GM19372 (cell line): ENCODE measurements at regions not wholly inside any gene's neighbourhood (a gene's known extent, or its start where the extent isn't known, plus 50 kb on each side); places are given as distances from the start of the nearest gene placed in this dataset.

Experiments
- ATAC-seq: cut with Tn5 transposase; IDR thresholded peaks from one replicate; pipeline ENCODE4 v1.9.1; 2021; ENCODE audit warnings: mild to moderate bottlenecking, low read depth, moderate library complexity; ENCODE audit not compliant: unreplicated experiment

DNA sequence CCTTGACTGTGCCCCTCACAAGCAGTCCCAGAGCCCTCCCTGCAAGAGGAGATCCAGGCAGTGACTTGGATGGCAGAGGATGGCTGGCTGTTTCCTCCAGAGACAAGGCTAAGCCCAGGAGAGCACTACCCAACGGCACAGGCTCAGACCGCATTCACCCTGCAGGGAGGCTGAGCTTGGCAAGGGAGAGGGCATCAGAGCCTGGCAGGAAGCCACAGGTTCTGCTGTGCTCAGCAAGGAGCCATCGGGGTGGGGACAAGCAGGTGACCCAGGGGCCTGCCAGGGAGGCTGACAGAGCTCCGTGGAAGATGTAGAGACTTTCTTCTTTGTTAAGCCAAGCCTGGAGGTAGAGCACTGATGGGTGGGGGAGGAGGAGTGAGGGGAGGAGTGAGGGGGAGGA lies 159.2 kb upstream of the CST7 start:
- ATAC-seq, result no peak

DNA sequence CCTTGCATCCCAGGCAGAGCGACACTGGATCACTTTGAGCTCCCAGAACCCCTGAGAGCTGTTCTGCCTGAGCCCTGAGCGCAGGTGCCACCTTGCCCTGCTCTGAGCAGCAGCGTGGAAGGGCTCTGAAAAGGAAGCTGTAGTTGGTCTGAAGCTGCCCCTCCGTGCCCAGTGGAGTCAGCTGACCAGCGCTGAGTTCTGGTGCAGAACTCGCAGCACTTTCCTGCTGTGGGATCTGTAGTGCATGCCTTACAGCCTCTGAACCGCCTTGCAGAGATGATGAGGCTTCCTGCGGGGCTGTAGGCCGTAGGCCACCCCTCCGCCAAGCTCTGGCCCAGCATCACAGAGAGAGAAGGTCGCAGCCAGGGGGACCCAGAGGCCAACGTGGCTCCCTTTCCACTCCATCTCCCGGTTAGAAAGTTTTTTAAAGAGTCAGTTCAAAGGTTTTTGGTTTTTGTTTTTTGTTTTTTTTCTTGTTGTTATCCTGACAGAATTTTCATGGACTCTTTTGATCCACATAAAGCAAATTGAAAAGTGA lies 158.3 kb upstream of the CST7 start:
- ATAC-seq, result no peak

DNA sequence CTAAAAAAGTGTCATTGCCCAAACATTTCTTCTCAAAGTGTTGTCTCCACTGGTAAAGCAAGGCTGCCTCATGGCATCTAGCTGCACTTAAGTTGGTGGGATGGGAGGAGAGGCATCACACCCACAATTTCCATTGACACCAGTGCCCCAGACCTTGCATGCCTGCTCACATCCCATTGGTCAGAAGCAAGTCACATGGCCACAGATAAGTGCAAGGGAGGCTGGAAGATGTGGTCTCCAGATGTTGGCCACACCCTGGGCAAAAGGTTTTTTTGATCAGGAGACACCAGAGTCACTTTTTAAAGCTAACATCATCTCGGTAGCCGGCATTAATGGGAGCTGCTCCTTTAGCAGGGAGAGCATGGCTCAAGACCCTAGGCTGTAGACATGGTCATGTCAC lies 157.1 kb upstream of the CST7 start:
- no peak for ATAC-seq

DNA sequence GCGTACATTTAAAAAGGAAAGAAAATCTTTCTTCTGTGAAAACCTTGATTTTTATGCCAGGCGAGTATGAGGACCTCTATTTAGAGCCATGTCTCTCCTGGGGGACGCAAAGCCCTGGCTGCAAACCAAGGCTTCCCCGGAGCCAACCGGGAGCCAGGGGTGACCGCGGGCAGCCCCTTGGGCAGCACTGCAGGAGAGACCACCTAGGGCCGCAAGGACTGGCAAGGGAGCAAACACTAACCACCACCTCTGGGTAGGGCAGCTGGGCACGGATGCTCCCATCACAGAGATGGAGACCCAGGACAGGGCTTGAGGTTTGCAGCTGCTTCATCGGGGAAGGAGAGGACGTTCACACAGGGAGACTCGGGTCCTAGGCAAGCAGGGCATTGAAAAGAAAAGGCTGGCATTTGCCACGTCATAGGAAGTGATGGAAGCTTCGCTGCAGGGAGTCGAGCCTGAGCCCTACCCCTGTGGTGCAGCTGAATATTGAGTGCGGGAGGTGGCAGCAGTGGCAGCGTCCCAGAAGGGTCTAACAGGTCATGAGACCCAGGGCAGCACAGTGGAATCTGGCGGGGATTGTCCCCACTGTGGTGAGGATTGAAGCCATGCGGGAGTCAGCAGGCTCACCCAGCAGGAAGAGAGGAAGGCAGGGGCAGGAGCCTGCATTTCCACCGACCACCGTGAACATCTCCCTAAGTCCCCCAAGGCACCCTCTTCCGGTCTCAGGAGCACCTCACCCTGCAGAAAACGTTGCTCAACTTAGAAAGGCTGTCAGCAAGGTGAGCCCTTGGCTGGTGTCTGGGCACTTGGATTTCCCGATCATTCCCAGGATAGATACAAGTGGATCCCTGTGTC lies 156.2 kb upstream of the CST7 start:
- ATAC-seq, result no peak

DNA sequence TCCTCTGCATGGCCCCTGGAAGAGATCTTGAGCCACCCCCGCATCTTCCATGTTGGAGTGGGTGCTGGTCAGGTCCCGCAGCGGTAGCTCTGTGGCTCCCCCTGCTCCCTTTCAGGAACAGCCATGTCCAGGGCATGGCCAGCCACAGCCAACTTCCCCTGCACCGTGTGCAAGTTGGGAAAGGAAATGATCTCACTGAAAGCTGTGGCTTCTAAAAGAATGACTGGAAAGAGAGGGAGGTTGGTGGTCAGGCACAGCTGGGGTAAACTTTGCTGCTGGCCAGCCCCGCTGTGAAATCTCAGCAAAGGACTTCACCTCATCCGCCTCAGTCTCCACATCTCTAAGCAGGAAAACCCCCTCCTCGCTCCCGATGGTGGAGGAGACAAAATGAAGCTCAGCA lies 153.6 kb upstream of the CST7 start:
- ATAC-seq, result no peak

DNA sequence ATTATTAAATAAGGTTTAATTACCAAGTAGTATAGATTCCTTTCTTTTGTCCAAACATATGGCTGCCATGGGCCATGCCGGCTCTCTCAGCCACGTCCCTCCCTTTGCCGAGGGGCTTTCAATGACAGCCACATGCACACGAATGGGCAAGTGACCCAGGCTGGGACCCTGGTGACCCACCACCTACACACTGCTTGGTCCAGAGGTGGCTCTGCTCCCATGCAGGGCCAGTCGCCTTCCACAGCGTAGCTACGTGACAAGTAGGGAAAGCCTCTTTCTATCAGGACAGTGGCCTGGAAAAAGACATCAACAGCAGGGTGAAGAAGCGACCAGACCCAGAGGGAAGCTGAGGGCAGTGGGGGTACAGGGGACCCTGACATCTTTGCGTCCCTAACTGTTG lies 152.8 kb upstream of the CST7 start:
- no peak for ATAC-seq

DNA sequence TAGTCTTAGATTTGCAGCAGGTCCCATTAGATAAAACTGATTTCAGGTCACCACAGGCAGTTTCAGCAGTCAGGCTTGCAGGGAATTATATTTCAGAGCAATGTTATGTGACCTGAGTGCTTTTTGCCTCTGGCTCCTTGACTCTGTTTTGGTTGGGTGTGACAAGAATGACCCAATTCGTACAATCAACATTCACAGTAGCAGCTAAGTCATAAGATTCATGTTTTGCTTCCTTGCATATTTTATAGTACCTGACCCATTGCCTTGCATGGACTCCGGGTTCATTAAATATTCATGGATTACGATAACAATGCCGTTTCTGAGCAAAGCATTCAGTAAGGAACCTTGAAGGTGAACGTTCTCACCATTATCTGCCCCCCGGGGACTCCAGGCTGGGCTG lies 152.0 kb upstream of the CST7 start:
- no peak for ATAC-seq

DNA sequence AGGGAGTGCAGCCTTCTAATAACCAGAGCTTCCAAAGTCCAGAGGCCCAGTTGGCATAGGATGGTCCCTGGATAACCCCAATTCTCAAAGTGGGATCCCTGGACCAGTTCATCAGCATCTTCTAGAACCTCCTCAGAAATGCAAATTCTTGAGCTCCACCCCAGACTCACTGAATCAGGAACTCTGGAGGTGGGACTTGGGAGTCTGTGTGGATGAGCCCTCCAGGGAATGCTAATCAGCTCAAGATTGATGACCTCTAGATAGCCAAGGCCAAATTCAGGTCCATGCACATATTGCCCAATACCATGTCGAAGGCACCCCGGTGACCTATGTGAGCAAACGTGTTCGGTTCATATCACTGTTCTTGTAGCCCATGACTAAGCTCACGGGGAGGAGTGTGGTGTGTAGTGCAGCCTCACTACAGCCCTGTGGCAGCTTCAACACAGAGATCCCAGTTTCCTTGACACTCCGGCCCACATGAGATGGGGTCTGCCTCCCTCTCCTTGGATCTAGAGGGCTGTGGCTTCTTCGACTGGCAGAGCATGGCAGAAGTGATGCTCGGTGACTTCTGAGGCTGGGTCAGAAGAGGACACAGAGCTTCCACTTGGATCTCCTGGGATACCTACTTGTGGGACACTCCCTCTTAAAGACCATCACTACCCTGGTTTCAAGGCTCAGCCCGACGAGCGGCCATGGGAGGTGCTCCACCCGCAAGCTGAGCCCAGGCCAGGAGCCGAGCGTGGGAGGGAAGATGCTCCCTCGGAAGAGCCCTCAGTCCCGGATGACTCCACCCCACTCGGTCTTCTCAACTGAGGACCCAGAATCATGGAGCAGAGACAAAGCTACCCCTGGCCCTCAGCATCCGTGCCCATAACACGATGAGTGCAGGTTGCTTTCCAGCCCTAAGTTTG lies 151.1 kb upstream of the CST7 start:
- no peak for ATAC-seq

DNA sequence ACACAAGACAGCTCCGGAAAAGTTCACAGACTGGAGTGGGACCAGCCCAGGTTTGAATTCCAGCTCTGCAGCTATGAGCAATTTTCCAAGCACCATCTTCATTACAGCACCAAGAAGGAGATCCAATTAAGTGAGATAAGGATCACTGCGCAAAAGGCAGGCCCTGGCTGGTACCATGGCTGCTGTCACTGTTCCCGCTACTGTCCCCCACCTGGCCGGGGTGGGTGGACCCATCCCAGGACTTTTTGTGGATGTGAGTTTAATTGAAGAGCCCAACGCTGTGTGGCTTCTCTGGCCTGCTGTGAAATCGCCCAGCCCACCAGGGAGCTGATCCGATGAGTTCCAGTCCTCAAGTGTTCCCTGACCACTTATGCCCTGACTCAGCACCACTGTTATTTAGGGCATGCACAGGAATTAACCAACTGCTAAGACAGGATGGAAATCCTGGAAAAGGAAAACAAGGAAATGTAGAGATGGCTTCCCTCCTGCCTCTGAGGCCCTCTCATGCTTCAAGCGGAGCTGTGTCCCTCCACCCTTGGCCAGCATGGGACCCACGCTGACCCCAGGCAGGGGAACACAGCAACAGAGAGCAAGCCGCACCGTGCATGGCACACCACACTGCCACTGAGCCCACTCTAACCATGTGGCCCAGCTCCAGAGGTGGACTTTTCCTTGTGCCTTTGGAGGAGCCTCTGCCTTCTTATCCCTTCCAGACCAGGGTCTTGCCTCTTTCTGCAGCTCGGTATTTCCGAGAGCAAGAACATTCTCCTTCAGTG lies 150.0 kb upstream of the CST7 start:
- ATAC-seq, result no peak

DNA sequence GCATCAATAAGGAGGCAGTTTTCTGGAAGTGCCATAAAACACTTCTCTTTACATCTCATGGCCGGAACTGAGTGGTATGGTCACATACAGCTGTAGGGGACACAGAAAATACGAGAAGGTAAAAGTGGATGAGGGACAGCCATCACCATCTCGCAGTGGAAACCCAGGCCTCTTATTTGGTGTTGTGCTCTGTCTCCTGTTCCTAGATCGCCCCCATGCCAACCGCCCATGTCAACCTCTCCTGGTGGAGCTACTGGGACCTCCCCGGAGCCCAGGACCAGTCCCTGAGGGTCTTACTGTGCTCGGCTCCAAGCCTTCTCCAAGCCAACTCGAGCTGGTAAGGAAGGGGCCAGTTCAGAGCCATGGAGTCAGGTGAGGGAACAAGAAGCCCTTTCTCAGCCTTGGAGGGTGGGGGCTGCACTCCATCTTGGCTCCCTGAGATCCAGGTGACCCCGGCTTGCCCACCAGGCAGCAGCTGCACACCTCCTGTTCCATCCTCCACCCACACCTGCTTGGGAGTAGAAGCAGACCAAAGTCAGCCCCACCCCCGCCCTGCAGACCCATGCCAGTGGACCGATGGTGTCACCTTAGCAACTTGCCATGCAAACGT lies 149.0 kb upstream of the CST7 start:
- no peak for ATAC-seq

DNA sequence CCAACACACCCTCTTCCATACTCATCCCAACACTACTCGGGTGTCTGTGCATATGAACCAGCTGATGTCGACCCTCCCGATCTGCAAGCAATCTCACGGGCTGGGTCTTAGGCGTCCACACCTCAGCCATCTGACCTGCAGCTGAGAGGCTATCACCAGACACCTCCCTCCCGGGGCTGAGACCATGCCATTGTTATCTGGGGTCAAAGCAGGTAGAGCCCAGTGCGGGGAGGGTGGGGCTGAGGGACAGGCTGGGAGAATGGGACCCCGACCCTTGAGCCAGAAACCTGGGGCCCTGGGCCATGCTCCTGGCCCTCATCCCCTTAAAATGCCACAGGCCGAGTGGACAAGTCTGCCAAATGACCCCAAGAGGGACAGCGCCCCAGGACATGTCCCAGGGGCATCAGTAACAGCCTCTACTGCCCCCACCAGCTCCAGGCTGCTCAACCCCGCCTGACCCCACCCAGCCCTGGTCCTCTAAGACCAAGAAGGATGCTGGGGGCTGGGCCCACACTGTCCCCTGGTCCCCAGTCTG lies 146.7 kb upstream of the CST7 start:
- ATAC-seq, result no peak

DNA sequence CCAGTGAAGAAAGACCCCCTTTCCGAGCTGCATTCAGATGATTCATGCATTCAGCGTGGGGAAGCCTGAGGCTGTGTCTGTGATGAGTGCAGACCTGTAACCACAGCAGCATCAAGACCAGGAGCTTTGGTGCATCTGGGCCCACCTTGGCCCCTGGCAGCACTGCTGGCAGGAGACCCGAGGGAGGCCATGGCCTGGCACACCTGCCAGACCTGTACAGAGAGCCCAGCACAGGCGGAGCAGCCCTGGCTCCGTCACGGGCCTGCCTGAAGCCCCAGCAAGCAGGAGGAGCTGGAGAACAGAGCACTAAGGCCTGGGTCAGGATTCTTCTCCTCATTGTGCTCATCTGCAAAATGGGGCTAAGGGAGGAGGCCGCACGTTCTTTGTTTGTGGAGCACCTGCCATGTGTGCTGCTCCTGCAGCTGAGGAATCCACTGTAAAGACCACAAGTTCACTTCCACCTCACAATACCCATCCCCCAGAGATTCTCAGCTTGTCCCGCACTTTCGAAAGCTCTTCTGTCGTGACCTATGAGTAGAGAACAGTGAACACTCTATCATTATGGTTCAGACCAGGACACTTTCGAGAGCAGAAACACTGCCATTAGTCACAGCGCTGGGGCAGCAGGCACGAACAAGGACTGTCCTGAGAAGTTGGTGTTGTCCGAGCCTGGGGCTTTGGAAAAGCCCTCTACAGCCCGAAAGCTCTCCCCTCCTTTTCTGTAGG lies 144.4 kb upstream of the CST7 start:
- no peak for ATAC-seq

DNA sequence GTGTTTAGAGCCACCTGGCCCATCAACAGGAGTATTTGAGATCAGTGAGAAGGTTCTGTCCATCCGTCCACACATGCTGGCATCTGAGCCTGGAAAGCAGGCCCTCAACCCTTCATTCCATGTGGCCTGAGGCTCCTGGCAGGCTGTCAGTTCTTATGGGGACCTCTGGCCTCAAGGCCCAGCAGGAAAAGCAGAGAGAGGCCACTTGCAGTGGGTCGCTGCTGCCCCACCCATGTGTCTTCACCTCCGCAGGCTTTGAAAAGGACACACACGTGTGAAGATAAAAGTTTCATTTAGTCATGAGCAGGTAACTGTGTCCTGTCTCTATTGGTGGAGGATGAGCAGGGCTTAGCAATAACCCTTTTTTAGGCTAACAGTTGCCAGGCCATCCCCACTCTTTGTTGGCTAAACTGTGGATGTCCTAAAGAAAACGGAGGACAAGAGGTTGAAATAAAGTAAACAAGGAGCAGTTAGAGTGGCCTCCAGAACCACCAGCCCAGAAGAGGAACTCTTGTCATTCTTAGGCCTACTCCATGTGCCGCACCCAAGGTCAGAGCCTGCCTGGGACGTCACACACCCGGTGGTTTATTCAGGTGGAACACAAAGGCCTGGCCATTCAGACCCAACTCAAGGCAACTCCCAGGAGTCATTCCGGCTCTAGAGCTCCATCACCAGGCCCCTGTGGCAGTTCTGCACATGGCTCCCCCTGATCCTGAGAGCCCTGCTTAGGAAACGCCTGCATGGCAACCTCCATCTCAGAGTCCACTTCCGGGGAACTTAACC lies 143.4 kb upstream of the CST7 start:
- ATAC-seq, result no peak

DNA sequence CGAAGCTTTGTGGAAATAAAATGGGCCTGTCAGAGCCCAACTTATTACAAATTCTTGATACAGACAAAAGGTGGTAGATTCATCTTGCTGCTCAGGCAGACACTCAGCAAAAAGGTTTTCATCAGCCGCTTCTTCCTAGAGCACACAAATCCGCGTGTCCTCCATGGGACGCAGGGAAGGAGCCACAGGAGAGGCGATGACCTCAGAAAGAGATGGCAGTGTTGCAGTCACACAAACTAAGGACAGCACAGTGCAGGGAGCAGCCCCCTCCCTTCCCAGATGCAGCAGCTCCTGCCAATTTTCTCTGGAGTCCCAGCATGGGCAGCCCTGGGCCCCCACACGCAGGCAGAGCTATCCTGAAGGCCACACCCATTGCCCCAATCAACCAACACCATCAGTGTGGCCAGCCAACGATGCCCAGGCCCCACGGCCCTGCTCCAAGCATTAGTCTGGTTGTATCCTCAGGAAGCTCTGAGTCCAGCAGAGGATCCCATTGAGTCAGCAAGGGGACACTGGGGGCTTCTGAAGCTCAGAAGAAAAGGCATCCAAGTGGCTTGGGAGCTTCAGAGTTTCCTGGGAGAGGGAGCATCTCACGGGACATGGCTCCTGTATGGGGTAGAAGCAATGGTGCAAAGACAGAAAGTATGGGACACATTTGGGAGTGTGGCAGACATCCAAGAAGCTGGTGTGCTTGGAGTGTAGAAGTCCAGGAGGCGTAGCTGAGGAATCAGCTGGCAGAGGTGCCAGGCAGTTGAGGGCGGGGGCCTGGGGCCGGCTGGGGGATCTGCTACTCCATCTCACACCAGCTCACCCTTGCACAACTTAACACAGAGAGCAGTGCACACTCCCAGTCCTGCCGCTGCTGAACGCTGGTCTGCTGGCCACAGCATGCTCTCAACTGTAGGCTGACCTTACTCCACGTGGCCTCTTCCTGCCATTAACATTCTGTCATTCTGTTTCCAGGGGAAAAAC lies 142.1 kb upstream of the CST7 start:
- ATAC-seq, result no peak

DNA sequence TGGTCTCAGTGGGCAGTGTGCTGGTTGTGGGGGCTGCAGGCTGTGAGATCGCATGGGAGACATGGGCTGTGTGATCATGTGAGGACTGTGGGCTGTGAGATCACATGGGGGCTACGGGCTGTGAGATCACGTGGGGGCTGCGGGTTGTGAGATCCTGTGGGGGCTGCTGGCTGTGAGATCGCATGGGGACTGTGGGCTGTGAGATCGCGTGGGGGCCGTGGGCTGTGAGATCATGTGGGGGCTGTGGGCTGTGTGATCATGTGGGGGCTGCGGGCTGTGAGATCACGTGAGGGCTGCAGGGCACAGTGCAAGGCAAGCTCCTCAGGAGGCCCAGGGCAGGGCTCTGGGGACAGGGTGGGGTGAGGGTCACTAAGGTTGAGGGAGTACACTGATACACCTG lies 140.5 kb upstream of the CST7 start:
- no peak for ATAC-seq

DNA sequence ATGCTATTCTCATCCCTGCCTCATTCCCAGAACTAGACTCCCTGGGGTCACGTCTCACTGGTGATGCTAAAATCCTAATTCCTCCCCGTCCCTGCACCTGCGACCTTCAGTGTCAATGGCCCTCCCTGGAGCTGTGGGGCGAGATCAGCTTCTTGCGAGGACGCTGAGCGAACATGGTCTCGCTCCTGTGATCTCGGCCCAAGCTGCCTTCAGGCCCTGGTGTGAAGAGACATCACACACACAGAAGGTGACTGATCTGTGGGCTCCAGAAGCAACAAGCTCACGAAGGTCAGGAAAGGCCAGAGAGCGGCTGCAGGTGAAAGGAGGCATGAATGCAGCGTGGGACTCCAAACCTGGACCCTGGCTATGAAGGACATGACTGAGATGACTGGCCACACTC lies 139.5 kb upstream of the CST7 start:
- no peak for ATAC-seq

DNA sequence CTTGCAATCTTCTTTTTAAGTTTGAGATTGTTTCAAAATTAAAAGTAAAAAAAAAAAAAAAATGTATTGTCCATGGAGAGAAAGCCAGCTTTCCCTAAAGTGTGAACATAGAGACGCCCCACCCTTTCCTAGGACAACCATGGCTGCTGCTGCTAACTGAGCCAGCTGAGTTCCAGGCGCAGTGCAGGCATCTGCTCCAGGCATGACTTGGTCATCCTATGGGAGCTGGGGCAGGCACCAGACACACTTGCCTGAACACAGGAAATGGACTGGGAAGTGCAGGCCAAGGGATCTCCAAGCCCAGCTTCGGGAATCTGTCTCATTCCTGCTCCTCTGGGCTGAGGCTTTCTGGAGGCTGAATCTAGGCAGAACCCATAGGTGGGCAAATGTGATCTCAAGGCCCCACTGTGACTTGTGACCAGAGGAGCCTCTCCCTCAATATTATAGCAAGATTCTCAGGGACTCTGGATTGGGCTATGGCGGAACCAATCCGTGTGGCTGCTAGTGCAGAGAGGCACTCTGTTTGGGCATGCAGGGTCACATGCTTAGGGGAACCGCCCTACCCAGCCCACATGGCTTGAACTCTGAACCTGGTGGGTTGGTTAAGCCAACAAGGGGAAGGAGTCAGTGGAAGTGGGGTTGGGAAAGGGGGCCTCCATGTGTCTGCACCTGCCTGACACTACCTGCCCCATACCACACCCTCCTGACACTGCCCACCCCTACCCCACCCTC lies 138.2 kb upstream of the CST7 start:
- no peak for ATAC-seq
